T-helper 2 cell treated with Interferon-gamma antibody and Interleukin-4, amounts not matched to agents 5 μg/mL and 100 μg/mL, for 36 hours (primary cell): ENCODE measurements at regions not wholly inside any gene's neighbourhood (a gene's known extent, or its start where the extent isn't known, plus 50 kb on each side); places are given as distances from the start of the nearest gene placed in this dataset.

Experiments
- DNase-seq: peaks from one replicate; pipeline ENCODE4 v3.0.0; 2021; ENCODE audit warnings: low spot score
- H3K27ac Mint-ChIP-seq: one replicate; pipeline ENCODE4 v1.8.0; 2021; ENCODE audit warnings: mild to moderate bottlenecking, mixed read lengths
- H3K27me3 Mint-ChIP-seq: one replicate; pipeline ENCODE4 v1.8.0; 2021; ENCODE audit warnings: low read depth, mixed read lengths
- H3K36me3 Mint-ChIP-seq: one replicate; pipeline ENCODE4 v1.8.0; 2021; ENCODE audit warnings: low read depth, mixed read lengths
- H3K4me1 Mint-ChIP-seq: one replicate; pipeline ENCODE4 v1.8.0; 2021; ENCODE audit warnings: low read depth, mixed read lengths
- H3K4me3 Mint-ChIP-seq: one replicate; pipeline ENCODE4 v1.8.0; 2022; ENCODE audit warnings: mild to moderate bottlenecking, moderate library complexity, mixed read lengths
- H3K9me3 Mint-ChIP-seq: one replicate; pipeline ENCODE4 v1.8.0; 2021; ENCODE audit warnings: mixed read lengths

DNA sequence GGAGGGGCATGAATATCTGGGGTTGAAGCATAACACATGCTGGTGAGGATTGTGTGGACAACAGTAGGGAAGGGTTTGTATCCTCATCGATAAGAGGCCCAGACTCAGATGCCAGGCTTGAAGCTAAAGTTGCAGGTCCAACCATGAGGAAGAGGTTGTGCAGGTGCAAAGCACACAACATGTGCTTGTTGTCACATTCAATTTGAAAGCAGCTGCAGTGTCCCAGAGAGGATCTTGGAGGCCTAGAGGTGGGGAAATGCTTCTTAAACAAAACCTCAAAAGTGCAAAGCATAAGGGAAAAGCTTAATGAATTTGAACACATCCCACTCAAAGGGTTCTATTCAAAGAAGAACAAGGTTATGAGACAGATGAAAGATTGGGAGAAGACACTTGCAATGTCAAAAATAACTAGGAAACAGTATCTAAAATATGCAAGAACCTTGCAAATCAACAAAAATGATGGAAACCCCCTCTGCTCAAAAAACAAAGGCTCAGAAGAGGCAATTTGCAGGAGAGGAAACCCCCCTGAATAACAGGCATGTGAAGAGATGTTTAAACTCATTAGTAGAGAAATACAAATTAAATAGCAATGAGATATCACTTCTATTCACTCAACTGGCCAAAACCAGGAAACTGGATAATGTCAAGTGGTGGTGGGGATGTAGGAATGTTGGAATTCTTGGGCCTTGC lies 187.1 kb downstream of the KATNAL1 start:
- Mint-ChIP-seq H3K9me3 (no peaks in the 10 kb centered on the region), H3K27ac (peak overlapping the region; percentile 2), H3K4me3 (peak overlapping the region; percentile 65), H3K36me3 (peaks cover 1% of the 10 kb centered on the region), H3K27me3 (peaks cover 3% of the 10 kb centered on the region), H3K4me1 (peaks cover 29% of the 10 kb centered on the region)
- no peak for DNase-seq

DNA sequence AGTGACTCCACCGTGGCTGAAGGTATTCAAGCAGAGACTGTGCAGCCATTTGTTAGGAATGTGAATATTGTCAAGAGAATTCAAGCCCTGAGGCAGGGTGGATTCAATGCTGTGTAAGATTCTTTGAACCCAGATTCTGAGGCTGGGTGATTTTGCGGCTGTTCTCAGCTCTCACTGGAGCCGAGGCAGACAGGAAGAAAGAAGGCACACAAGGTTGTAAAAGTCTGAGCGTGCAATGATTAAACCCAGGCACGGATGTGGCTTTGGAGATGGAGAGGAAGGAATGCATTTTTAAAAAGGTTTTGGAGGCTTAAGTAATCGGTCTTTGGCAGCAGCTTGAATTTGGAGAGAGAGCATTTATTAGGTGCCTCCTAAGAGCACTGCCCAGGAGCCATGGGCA lies 187.9 kb downstream of the KATNAL1 start:
- Mint-ChIP-seq H3K4me1 (peaks cover 32% of the 10 kb centered on the region), H3K27ac (peak overlapping the region; percentile 2)

DNA sequence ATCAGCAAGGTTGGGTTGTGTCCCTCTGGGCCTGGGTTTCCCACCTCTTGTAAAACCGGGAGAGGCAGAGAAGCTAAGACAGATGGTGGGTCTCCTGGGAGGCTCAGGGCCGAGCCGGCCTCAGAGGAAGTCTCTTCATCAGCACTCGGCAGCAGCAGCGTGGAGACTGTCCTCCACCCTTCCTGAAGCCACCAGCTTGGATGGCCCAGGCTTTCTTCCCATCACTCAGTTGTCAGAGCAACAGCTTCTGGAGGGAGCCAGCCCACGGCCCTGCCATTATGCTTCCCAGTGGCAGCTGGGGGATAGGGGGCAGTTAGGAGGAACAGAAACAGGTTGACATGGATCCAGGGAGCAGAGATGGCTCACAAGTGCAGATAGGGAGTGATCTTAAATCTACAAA lies 191.0 kb downstream of the KATNAL1 start:
- Mint-ChIP-seq H3K4me1 (peaks cover 42% of the 10 kb centered on the region), H3K36me3 (peaks cover 1% of the 10 kb centered on the region), H3K27me3 (peaks cover 9% of the 10 kb centered on the region), H3K9me3 (no peaks in the 10 kb centered on the region), H3K27ac (no peak overlapping the region), H3K4me3 (no peak overlapping the region)
- no peak for DNase-seq

More for the DNA sequence above, 187.9 kb downstream of the KATNAL1 start:
- Mint-ChIP-seq H3K4me3 (peak overlapping the region; percentile 65), H3K27me3 (peaks cover 3% of the 10 kb centered on the region), H3K36me3 (peaks cover 1% of the 10 kb centered on the region), H3K9me3 (no peaks in the 10 kb centered on the region)
- peak; percentile 28 for DNase-seq

DNA sequence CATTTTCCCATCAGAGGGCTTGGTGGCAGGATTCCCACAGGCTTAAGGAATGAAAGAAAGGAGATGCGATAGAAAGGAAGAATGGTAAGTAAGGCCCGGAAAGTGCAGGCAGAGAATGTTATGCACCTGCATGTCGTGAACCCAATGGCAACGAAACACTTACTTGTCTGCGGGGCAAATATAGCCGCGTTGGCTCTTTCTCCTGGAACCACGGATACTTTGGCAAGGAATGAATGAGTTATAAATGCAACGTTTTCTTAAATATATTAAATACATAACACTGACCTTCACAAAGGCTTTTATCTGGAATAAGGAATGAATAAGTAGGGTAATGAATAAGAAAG lies 192.1 kb downstream of the KATNAL1 start:
- H3K9me3 Mint-ChIP-seq = no peaks in the 10 kb centered on the region
- peak overlapping the region; percentile 67 for H3K4me3 Mint-ChIP-seq
- H3K27me3 Mint-ChIP-seq = peaks cover 9% of the 10 kb centered on the region
- peaks cover under 1% of the 10 kb centered on the region for H3K36me3 Mint-ChIP-seq
- no peak for DNase-seq
- H3K27ac Mint-ChIP-seq = no peak overlapping the region
- peaks cover 33% of the 10 kb centered on the region for H3K4me1 Mint-ChIP-seq

DNA sequence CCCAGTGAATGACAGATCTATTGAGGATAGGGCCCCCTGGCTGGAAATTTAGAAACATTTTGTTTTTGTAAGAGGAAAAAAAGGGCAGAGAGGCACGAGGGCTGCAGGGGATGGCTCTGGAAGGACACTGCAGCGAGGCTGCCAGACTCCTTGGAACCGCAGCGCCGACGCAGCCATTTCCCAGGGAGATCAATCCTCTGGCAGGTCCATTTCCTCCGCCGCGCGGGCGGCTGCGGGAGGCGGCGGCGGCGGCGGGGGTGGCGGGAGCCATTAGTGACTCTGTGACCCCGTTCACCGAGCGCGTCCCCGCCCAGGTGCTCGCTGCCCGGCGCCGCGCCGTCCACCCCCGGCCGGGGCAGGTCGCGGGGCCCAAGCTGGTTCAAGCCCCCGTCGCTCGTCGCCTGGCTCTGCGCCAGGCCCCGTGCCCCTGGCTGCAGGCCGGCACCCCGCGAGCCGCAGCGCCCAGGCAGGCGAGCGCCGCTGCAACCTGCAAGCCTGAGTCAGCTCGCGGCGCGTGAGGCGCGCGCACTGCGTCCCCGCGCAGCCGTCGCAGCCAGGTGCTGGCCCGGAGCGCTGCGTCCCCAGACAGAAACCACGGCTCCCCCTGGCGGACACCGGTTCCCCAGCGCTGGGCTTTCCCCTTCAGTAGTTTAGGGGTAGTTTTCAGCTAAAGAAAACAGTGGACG lies 192.6 kb downstream of the KATNAL1 start:
- peak overlapping the region; percentile 77 for H3K4me3 Mint-ChIP-seq
- H3K9me3 Mint-ChIP-seq = no peaks in the 10 kb centered on the region
- peak overlapping the region; percentile 19 for H3K27ac Mint-ChIP-seq
- H3K4me1 Mint-ChIP-seq = peaks cover 28% of the 10 kb centered on the region
- no peaks in the 10 kb centered on the region for H3K36me3 Mint-ChIP-seq
- peaks cover 9% of the 10 kb centered on the region for H3K27me3 Mint-ChIP-seq
- peak; percentile 88 for DNase-seq

GRCh38 chr13:30113983-30114570 lies 193.3 kb downstream of the KATNAL1 start:
- Mint-ChIP-seq H3K27ac (peak overlapping the region; percentile 19), H3K9me3 (no peaks in the 10 kb centered on the region), H3K27me3 (peaks cover 9% of the 10 kb centered on the region), H3K36me3 (no peaks in the 10 kb centered on the region), H3K4me1 (peaks cover 22% of the 10 kb centered on the region), H3K4me3 (peak overlapping the region; percentile 77)
- no peak for DNase-seq

DNA sequence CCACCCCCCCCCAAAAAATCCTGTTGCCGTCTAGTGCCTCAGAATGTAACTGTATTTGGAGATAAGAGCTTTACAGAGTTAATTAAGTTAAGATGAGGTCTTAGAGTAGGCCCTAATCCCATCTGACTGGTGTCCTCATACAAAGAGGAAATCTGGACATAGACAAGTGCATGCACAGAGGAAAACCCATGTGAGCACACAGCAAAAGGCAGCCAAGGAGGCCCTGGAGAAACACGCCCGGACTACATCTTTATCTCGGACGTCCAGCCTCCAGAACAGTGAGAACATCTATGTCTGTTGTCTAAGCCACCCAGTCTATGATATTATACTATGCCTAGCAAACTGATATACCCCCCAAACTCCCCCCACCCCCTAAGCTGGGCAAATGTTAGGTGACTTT lies 193.8 kb downstream of the KATNAL1 start:
- H3K27me3 Mint-ChIP-seq = peaks cover 9% of the 10 kb centered on the region
- peak overlapping the region; percentile 60 for H3K4me3 Mint-ChIP-seq
- H3K4me1 Mint-ChIP-seq = peaks cover 20% of the 10 kb centered on the region
- no peak overlapping the region for H3K27ac Mint-ChIP-seq
- no peaks in the 10 kb centered on the region for H3K36me3 Mint-ChIP-seq
- no peak for DNase-seq
- H3K9me3 Mint-ChIP-seq = no peaks in the 10 kb centered on the region

DNA sequence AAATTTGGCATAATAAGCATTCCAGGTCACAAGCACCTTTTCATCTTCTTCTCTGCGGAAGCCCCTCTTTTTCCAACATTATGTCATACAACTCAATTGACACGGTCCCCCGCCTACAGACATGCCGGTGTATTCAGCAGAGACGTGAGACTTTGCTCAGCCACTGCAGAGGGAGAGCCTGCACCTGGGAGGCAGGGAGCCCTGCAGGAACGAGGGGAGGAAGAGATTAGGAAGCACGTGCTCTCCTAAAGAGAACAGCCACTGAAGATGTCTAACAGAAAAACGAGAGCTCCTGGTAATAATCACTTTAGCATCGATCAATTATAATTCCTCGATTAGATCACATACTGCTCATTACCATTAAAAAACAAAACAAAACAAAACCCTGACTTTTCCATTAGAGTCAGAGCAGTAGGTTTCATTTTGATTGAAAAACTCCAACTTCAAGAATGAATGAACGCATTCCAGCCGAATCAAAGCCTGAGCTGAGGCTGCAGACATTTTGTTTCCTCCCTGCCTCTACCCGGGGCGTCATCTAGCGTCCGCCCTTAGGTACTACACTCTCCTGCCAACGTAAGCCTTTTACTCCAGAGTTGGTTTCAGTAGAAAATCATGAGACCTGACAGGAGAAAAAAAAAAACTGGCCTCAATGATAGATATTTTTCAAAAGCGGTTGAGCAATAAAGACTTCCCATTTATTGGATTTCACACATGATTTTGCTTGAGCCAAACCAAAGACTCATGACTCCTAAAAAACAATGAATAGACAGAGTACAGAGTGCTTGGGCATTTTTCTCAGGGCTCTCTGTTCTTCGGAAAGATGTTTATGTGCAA lies 194.5 kb downstream of the KATNAL1 start:
- no peak overlapping the region for H3K27ac Mint-ChIP-seq
- H3K4me1 Mint-ChIP-seq = peaks cover 20% of the 10 kb centered on the region
- peak; percentile 68 for DNase-seq
- H3K27me3 Mint-ChIP-seq = peaks cover 9% of the 10 kb centered on the region
- no peaks in the 10 kb centered on the region for H3K36me3 Mint-ChIP-seq
- no peaks in the 10 kb centered on the region for H3K9me3 Mint-ChIP-seq
- H3K4me3 Mint-ChIP-seq = peak overlapping the region; percentile 60

DNA sequence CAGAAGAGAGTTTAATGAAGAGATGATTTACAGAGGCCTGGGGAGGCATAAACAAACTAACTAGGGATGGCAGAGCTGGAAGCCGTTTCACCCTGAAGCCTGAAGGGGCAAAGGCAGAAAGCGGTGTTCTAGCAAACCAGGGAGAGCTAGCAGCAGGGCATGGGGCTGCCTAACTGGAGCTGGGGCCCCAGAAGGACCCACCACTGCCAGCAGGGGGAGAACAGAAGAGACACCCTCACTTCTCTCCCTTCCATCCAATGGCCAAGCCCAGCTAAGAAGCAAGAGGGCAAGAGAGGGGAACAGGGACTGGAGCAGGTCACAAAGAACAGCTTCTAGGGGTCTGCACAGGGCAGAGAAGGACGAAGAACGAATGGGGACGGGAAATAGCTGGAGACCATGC lies 195.5 kb downstream of the KATNAL1 start:
- Mint-ChIP-seq H3K4me3 (no peak overlapping the region), H3K4me1 (peaks cover 20% of the 10 kb centered on the region), H3K27me3 (peaks cover 8% of the 10 kb centered on the region), H3K36me3 (no peaks in the 10 kb centered on the region), H3K27ac (no peak overlapping the region), H3K9me3 (no peaks in the 10 kb centered on the region)
- no peak for DNase-seq

- H3K36me3 Mint-ChIP-seq = no peaks in the 10 kb centered on the region
Measured at GRCh38 chr13:30110301-30111070, 196.9 kb downstream of the KATNAL1 start.

GRCh38 chr13:30109471-30110135 lies 197.7 kb downstream of the KATNAL1 start:
- peaks cover 13% of the 10 kb centered on the region for H3K27me3 Mint-ChIP-seq
- H3K4me1 Mint-ChIP-seq = peaks cover 18% of the 10 kb centered on the region
- H3K4me3 Mint-ChIP-seq = no peak overlapping the region
- H3K36me3 Mint-ChIP-seq = no peaks in the 10 kb centered on the region
- no peaks in the 10 kb centered on the region for H3K9me3 Mint-ChIP-seq
- no peak for DNase-seq
- no peak overlapping the region for H3K27ac Mint-ChIP-seq

More at GRCh38 chr13:30110301-30111070, 196.9 kb downstream of the KATNAL1 start:
- Mint-ChIP-seq H3K4me3 (no peak overlapping the region), H3K27me3 (peaks cover 13% of the 10 kb centered on the region), H3K4me1 (peaks cover 20% of the 10 kb centered on the region), H3K27ac (no peak overlapping the region), H3K9me3 (no peaks in the 10 kb centered on the region)
- DNase-seq = no peak

GRCh38 chr13:30108913-30109237 lies 198.5 kb downstream of the KATNAL1 start:
- DNase-seq = no peak
- H3K4me1 Mint-ChIP-seq = peaks cover 11% of the 10 kb centered on the region
- no peak overlapping the region for H3K4me3 Mint-ChIP-seq
- H3K27me3 Mint-ChIP-seq = peaks cover 16% of the 10 kb centered on the region
- no peaks in the 10 kb centered on the region for H3K9me3 Mint-ChIP-seq
- H3K27ac Mint-ChIP-seq = no peak overlapping the region
- H3K36me3 Mint-ChIP-seq = no peaks in the 10 kb centered on the region
